Activated gamma-delta T cell treated with Interleukin-2 at 50 U/mL for 16 hours (primary cell): ENCODE measurements at regions not wholly inside any gene's neighbourhood (a gene's known extent, or its start where the extent isn't known, plus 50 kb on each side); places are given as distances from the start of the nearest gene placed in this dataset.

ENCODE experiments used
- DNase-seq: peaks from one replicate; pipeline ENCODE4 v3.0.0-alpha.2; 2020

DNA sequence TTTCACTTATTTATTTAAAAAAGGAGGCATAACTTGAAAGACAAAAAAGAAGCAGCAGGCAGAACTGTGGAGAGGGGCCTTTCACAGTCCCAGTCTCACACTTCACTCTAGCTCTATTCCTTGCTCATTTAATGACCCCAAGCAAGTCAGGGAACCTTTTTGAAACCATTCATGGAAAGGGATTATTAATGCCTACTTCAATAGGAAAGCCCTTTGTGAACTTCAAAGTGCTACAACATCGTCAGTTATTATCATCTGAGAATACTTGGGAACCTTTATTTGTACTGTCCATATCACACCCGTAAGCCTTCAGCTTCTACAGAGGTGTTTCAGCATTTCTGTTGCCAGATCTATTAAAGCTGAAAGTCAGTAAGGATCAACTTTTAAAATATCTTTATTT is 320.2 kb downstream of the TMEM161B start:
- no peak for DNase-seq

DNA sequence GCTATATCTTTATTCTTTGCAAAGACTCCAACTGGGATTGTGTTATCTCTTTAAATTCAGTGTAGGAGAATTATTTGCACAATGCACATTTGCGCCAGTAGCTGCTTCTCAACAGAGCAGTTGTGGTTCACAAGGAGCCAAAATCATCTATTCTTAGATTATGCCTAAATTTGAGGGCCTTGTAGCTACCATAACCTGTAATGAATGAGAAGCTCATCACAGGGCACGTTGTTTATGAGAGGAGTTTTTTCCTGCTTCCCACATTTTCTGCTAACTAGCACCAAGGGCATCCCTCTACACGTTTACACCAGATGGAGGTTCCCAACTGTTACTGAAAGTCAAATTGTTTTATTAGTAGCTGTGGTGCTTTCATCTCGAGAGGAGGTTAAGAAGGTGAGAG is 322.4 kb downstream of the TMEM161B start:
- DNase-seq: no peak

DNA sequence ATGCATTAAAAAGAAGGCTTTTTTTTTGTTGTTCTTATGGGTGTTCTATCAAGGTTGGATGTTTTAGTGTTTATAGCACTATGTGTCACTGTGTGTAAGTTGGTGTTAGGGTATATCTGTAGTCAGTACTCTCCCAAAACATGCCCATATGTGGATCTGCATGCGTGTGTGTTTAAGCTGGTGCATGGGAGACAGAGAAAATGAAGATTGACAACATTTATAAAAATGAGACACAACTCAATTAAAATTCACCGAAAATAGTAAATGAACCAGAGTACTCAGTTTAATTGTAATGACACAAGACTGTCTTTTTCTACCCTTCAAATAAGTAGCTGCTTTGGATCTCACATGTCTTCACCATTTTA is 323.4 kb downstream of the TMEM161B start:
- DNase-seq: no peak

DNA sequence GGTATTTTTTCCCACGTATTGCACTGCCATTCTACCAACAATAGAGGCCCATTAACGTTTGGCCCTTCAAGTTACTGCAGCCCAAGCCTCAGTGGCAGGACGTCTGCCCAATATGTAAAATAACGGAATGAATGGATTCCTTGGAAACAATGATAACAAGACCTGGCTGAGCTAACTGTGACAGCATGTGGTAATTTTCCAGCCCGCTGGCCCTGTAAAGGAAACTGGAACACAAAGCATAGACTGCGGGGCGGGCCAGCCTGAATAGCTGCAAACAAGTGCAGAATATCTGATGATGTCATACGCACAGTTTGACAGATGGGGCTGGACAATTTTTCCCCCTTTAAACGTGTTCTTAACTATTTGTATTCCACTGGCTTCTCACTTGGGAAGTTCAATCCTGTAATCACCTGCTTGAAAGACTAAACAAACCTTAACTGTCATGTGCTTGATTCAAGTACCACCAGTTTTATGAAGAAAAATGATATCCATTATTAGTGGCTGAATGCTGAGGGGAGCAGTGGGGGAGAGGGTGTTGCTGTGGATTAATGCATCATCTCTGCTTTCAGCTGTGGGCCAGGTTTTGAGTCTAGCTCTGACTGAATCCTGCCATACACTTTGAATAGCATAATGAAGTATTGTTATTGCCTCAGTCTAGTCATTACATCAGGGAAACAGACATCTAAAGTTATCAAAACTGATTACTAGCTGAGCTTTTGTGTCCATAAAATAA is 323.9 kb downstream of the TMEM161B start:
- DNase-seq: no peak

DNA sequence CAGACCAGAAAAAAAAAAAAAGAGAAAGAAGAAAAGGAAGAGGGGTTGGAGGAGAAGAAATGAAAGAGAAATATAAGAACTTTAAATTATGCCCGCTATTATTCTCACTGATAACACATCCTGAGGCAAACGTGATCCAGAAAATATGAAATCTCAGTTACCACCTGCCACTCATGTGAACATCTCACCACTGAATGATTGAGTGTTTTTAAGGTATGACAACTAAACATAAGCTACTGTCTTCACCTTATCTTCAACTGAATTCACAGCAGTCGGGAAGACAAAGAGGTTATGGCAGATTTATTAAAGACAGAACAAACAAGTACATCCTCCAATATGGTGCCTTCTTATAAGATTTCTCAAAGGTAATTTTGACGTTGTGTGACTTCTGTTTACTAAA is 327.9 kb downstream of the TMEM161B start:
- no peak for DNase-seq

DNA sequence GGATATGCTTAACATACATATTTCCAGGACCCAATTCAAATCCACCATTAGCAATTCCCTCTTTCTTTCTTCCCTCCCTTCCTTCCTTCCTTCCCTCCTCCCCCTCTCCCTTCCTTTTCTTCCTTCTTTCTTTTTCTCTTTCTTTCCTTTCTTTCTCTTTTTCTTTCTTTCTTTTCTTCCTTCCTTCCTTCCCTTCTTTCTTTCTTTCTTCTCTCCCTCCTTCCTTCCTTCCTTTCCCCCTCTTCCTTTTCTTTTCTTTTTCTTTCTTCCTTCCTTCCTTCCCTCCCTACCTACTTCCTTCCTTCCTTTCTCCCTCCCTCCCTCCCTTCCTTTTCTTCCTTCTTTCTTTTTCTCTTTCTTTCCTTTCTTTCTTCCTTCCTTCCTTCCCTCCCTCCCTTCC is 332.0 kb downstream of the TMEM161B start:
- DNase-seq: no peak

DNA sequence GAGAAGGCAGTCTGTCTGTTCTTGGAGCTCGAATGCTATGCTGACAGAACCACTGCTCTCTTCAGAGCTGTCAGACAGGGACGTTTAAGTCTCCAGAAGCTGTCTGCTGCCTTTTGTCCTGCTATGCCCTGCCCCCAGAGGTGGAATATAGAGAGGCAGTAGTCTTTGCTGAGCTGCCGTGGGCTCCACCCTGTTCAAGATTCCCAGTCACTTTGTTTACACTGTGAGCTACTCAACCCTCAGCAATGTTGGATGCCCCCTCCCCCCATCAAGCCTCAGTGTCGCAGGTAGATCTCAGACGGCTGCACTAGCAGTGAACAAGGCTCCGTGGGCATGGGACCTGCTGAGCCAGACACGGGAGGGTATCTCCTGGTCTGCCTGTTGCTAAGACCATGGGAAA is 344.2 kb downstream of the TMEM161B start:
- no peak for DNase-seq

DNA sequence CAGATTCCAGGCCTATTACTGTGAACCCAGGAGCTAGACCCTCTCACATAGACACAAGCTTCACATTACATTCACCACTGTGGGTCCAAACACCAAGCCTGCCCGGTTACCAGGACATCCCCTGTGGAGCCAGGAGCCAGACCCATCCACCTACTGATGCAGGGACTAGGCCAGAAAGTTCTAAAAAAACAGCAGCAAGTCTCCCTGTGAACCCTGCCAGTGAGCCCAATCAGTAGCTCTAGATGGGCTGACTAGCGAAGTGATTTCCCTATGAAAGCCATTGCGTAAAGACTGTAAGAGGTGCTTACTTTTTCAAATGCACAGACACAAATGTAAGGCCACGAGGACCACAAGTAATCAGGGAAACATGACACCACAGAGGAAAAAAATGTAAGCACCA is 352.3 kb downstream of the TMEM161B start:
- no peak for DNase-seq

DNA sequence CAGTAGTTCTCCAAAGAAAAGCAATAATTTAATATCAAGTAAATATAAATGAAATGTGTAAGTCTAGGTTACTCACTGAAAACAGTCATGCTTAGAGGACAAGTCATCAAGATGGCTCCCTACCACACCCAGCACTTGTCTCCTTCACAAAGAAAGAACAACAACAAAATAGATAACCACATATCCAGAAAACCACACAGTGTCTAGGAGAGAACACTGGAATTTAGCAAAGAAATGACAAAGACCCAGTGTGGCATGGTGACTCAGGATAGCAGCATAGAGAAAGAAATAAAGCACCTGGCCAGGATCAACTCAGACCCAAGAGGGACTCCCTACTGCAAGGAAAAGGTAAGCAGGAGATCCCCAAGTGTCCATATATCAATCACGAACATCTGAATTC is 356.2 kb downstream of the TMEM161B start:
- no peak for DNase-seq

DNA sequence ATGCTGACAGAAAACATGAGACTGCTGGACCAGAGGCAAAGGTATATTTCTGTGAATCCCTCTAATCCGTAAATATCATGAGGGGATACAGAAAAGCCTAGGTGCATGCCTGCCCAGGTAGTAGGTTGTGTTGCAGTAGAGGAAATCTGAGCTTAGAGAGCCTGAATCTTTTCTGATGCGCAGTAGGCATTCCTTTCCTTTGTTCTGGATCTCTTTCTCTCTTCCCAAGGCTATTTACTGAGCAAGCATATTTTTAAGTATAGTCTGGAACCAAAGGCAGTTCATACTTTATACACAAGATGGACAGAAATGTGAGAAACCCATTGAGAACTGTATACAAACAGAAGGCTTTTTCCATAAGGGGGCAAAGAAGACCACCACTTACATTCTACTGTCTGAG is 359.3 kb downstream of the TMEM161B start:
- no peak for DNase-seq

DNA sequence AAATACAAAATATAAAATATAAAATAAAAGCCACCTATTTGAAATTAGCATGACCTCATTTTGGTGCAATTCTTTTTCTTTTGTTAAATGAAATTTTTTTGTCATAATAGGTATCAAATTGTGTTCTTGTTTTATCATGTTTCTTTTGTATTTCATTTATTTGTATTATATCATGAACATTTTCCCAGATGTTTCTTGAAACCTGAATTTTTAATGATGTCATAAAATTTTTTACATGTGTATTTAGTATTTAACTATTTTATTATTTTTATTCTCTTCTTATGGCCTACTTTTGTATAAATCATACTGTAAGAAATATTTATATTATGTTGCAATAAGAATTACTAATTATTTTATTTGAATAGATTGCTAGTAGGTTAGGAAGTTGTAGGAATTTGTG is 361.7 kb downstream of the TMEM161B start:
- DNase-seq: no peak

DNA sequence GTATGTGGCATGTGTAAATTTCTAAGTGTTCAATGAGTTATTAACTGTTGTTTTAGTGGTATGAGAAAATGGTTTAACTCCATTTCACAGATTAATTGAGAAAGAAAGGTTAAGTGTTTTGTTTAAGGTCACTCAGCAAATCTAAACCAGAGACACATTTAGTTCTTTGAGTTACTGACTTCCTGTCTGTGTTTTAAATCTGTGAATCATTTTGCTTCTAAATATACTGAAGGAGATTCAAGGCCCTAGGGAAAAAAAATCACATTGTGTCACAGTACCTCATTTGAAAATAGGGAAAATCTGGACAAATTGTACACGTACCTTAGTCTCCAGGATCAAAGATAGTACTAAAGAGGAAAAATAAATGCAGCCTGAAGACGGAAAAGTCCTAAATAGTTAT is 368.2 kb downstream of the TMEM161B start:
- no peak for DNase-seq

DNA sequence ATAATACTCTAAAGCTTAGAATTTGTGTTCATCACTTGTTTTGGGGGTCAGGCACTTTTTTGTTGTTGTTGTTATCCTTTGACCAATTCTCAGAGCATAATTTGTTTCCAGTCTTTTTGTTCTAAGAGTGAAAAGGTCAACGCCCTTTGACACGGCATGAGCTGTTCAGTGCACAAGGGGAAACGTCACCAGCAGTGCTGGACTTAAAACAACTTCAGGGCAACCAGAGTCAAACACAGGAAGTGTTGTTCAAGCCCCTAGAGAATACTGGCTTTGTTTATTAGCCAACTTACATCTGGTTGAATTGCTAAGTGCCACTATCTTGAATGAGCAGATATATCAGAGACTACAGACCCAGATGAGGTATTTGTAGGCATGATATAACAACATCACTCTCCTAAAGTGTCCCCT is 368.9 kb downstream of the TMEM161B start:
- no peak for DNase-seq

DNA sequence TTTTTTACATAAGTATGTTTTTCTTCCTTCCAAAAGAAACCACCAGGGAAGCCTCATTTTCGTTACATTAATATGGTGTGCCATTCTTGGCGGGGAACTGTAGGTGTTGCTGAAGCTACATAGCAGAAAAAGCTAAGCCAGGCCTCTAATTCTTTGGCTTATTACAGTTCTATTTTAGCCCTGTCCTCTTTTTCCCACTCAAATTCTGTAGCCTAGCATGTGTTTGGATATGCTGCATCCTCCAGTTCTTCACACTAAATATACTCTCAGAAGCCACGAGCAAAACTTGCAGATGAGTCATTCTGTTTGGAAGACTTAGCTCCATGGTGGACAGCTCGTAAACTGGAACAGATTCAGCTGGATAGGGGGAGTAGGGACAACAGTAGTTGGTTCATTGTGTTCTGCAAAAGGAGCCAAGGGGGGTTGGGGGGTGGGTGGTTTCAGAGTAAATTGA is 369.4 kb downstream of the TMEM161B start:
- DNase-seq: no peak

DNA sequence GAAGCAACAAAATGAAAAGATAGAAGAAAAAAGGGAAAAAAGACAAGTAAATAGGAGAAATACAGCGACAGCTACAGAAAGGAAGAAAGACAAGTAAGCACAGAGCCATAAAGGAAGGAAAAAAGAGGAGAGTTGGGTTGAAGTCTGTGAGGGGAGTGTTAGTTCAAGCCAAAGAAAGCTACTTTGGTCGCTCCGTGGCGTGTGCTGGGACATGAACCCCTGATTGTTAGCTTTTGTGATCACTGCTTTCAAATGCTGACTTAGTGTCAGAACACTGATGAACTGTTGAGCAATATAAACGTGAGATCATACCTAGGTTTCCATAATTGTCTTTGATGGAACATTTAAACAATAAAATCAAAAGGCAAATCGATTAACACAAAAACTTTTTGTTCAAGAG is 370.1 kb downstream of the TMEM161B start:
- no peak for DNase-seq

DNA sequence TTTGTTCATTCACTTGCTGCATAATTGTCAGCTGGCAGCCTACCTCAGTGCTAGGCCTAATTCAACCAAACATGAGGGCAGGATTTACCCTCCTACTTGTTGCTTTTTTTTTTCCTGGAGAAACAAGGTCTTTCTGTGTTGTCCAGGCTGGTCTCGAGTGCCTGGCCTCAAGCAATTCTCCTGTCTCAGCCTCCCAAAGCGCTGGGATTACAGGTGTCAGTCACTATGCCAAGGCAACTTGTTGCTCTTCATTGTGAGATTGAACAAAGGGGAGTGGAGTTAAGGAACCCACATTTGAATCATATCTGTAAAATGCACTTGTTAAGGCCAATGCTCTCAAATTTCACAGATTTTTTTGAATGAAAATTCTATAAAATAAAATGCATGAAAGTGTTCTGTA is 380.5 kb downstream of the TMEM161B start:
- DNase-seq: no peak

DNA sequence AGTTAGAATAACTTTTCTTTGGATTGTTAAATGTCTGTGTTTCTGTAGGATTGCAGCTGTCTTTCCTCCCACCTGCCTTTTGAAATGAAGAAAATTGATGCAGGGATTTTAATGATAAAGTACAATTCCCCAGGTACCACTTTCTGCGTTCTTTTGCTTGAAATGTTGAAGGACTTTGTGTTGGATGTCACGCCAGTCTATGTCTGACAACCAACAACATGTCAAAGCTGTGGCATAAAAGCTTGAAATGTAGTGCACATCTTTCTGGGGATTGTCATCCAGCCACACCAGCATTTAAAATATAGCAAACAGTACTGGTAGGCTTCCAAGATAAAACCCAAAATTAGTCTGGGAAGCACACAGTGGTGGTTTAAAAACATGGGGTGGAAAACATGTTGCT is 381.4 kb downstream of the TMEM161B start:
- no peak for DNase-seq

DNA sequence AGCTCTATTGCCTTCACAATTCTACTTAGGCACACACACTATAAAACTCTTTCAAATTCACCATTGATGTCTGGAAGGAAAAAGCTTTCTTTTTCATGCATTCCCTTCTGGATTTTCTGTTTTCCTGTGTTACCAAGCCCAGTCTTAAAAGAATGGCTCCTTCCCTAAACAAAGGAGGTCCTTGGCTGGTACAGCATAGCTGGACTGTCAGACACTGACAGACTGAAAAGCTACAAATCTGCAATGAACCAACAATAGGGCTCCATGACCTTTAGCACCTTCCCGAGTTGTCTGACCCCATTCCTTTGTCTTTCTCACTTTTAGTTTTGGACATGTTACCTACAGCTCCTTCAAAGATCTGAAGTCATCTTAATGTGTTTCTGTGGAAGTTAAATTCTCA is 382.5 kb downstream of the TMEM161B start:
- no peak for DNase-seq

DNA sequence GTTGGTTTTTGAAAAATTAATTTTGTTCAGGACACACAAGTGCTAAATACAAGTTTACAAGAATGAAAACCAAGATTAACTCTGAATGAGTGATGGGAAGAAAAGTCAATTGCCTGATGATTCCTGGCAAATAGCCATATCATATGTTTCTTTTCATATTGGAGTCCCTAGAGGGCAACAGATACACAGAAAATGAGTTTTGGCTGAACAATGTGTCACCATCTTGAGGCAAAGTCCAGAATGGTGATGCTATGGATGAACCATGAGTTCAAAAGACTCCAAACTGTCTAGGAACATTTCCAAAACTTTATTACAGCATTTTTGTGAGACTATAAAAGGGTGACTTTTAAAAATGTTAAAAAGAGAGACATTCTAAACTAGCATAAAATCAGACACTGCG is 382.9 kb downstream of the TMEM161B start:
- no peak for DNase-seq

DNA sequence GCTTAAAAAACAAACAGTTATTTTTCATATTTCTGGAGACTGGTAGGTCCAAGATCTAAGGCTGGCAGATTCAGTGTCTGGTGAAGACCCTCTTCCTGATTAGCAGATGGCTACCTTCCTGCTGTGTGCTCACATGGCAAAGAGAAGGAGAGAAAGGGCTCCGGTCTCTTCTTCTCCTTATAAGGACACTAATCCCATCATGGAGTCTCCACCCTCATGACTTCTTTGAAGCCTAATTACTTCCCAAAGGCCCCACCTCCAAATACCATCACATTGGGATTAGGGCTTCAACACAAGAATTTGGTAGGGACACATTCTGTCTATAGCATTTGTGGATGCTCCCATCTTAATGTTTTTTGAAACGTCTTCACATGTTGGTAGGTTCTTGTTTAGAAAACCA is 391.1 kb downstream of the TMEM161B start:
- no peak for DNase-seq

DNA sequence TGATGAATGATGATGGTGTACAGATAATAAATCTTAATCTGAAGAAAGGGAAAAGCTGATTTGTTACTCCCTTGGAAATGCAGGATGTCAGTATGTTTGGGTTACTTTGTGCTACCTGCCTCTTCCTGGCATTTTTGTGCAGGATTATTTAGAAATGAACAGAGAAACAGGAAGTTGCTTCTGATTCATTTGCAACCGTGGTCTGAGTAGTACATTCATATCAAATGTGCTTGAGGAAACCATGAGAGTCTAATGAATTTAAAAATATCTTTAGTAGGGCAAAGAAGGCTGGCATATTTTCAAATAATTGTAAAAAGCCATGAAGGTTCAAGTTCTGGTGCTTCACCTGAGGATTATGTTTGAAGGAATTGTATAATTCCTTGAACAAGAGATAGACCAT is 391.6 kb downstream of the TMEM161B start:
- DNase-seq: no peak

DNA sequence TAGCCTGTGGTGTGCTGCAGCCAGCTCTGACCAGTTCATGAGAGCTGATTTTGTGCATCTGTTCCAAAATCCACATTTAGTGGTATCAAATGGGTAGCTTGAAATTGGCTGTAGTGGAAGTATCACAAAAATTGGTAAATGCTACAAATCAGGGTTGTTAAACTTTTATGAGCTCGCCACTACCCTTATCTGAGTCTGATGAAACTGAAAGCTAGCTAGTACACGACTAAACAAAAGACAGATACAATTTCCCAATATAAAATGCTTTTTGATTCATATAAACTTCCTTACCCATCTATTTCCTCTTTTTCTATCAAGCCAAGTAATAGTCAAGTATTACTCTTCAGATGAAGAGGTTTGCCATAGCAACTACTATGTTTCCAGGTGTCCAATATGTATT is 392.0 kb downstream of the TMEM161B start:
- no peak for DNase-seq

DNA sequence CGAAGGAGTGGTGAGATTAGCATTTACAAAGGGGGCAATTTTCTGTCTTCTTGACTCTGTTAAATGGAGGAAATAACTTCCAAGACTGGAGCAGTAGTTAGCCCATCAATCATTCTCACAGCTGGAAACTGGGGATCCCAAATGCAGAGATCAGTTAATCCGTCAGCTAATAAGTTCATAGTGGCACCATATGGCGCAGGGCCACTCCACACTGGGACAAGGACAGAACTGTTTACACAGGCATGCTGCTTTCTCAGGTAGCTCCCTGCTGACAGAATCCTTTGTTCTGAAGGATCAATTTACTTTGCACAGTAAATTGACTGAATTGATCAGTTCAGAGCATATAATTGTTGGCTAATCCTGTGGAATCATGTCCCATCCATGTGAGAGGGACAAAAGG is 395.7 kb downstream of the TMEM161B start:
- no peak for DNase-seq

DNA sequence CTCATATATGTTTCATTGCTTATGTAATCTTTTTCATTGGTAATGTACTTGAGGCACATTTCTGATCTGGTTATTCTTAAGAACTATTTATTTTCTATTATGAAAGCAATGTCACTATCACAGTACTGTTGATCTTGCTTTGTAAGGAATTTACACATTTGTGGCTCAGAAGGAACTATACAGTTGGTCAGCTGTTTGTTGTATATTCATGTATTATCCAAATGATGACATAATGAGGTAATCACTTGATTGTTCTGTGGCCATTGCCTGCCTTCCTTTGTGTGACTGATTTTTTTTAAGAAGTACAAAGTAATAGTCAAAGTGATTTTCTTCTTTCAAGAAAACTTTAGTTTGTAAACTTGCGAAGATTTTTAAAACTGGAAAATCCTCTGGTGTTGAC is 399.9 kb downstream of the TMEM161B start:
- no peak for DNase-seq

DNA sequence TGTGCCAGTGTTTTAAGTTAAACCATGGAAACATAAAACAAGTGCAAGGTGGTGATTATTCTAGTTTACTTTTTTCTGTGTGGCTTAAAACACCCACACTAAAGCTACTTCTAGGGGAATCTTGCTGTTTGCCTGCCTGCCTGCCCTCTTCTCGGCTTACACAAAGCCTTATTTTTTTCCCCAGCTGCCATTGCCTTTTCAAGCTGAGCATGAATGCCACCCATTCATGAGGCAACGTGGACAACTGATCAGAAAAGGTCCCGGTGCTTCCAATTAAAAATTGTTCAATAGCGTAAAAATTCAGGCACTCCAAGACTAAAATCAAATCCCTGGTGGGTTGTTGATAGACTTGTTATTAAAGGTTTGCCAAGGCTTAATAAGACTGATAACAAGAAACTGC is 401.4 kb downstream of the TMEM161B start:
- DNase-seq: no peak

DNA sequence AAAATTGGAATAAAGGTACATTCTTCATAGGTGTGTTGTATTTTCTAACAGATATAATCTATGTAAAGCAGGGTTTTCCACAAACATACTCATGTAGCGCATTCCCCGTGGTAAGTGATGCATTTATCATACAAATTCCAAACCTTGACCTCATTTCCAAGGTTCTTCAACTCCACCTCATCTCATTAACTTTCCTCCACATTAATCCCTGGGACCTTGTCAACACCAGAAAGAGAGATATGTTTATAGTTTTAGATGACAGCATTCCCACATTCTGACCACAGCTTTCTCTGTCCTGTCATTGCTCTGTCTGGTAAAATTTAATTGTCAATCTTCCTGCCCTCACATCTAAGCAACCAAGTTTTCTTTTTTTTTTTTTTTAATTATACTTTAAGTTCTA is 415.1 kb downstream of the TMEM161B start:
- DNase-seq: no peak
